K562 (cell line): ENCODE measurements at regions not wholly inside any gene's neighbourhood (a gene's known extent, or its start where the extent isn't known, plus 50 kb on each side); places are given as distances from the start of the nearest gene placed in this dataset.

Experiments used
- ATAC-seq: fragments of 200-7000 bp; cut with Tn5 transposase; 3 replicates; pipeline ENCODE4 v1.9.1; 2020; ENCODE audit warnings: moderate library complexity
- BruUV-seq: library from RNA; stranded (reverse); fragments of 400-500 nt; replicated peaks from 2 replicates; lab custom pipeline; 2021; lab: Mats Ljungman, UMichigan
- CTCF ChIA-PET: fragments of 300-600 bp; formaldehyde crosslinking; extraction: SDS; loops from one replicate; lab custom pipeline; 2021; ENCODE audit warnings: low intra/inter-chr PET ratio; lab: Yijun Ruan, JAX
- POLR2A ChIA-PET: fragments of 300-600, 350-650 bp; sonication (Branson Sonifier 250); formaldehyde crosslinking; extraction: SDS; loops from one replicate; lab custom pipeline; 2021; ENCODE audit warnings: antibody characterized with exemption, inconsistent platforms; lab: Yijun Ruan, JAX
- DNase-seq, 4 experiments: peaks; one replicate each; pipeline versions ENCODE4 v3.0.0 to v3.0.0-alpha.2; 2011 to 2018; ENCODE audit warnings: low spot score in 3 of 4, mixed read lengths in 3 of 4; ENCODE audit errors: extremely low read depth in 1 of 4
- FAIRE-seq: peaks from 2 replicates; lab custom pipeline; 2011; peaks lifted over from hg19 to GRCh38; lab: Jason Lieb, UNC
- H2AFZ ChIP-seq: 2 replicates; pipeline ENCODE4 v1.6.0; 2011; ENCODE audit warnings: low read depth, low read length, control low read depth, inconsistent platforms
- H3K27ac ChIP-seq: fragments of 200-600 bp; 3 replicates; pipeline ENCODE4 v1.8.0; 2011; ENCODE audit warnings: low read depth, mild to moderate bottlenecking, control low read depth, inconsistent platforms, low read length, moderate library complexity, mixed read lengths; ENCODE audit errors: extremely low read depth
- H3K27me3 ChIP-seq, 2 experiments: fragments of 300-600 bp in 1 of 2; 2 replicates in 1 of 2; 3 replicates in 1 of 2; pipeline versions ENCODE4 v1.6.0 to v1.8.0; 2011; ENCODE audit warnings: inconsistent platforms in 2 of 2, low read length in 2 of 2, mild to moderate bottlenecking in 1 of 2, mixed read lengths in 1 of 2, moderate library complexity in 1 of 2; ENCODE audit not compliant: control insufficient read depth in 2 of 2, insufficient read depth in 2 of 2
- H3K36me3 ChIP-seq: fragments of 300-600 bp; 3 replicates; pipeline ENCODE4 v1.8.0; 2011; ENCODE audit warnings: mild to moderate bottlenecking, low read length, inconsistent platforms; ENCODE audit not compliant: control insufficient read depth, insufficient read depth
- H3K4me1 ChIP-seq, 2 experiments: fragments of 200-600 bp in 1 of 2; replicated peaks in 1 of 2; 2 replicates in 1 of 2; 3 replicates in 1 of 2; pipeline versions ENCODE4 v1.5.1 to v1.8.0; 2011; ENCODE audit warnings: inconsistent platforms in 2 of 2, low read length in 2 of 2, mild to moderate bottlenecking in 1 of 2, mixed read lengths in 1 of 2, moderate library complexity in 1 of 2; ENCODE audit not compliant: control insufficient read depth in 2 of 2, insufficient read depth in 2 of 2
- H3K4me2 ChIP-seq: 2 replicates; pipeline ENCODE4 v1.6.1; 2011; ENCODE audit warnings: low read length, control low read depth, inconsistent platforms, mixed read lengths; ENCODE audit not compliant: insufficient read depth
- H3K4me3 ChIP-seq: fragments of 200-600 bp; sonication (generic), shearing (Covaris generic); 2 replicates; pipeline ENCODE4 v1.5.1; 2016; ENCODE audit warnings: control low read depth, inconsistent platforms
- H3K79me2 ChIP-seq: fragments of 200-600 bp; 3 replicates; pipeline ENCODE4 v1.8.0; 2011; ENCODE audit warnings: low read length, inconsistent platforms; ENCODE audit not compliant: control insufficient read depth, insufficient read depth
- H3K9ac ChIP-seq, 2 experiments: 2 replicates each; pipeline versions ENCODE4 v1.6.0 to v1.6.1; 2011; ENCODE audit warnings: low read depth in 2 of 2, low read length in 2 of 2, control low read depth in 1 of 2, inconsistent platforms in 1 of 2, mild to moderate bottlenecking in 1 of 2, mixed read lengths in 1 of 2; ENCODE audit not compliant: insufficient read depth in 1 of 2
- H3K9me1 ChIP-seq: one replicate; pipeline ENCODE4 v1.6.0; 2011; ENCODE audit warnings: inconsistent platforms, mild to moderate bottlenecking, low read length, moderate library complexity; ENCODE audit not compliant: control insufficient read depth, insufficient read depth
- H3K9me3 ChIP-seq: replicated peaks from 2 replicates; pipeline ENCODE4 v1.5.1; 2011; ENCODE audit warnings: low read depth, low read length, inconsistent platforms; ENCODE audit not compliant: control insufficient read depth, insufficient read depth
- H4K20me1 ChIP-seq: replicated peaks from 2 replicates; pipeline ENCODE4 v1.6.1; 2011; ENCODE audit warnings: low read length, inconsistent platforms, mixed read lengths; ENCODE audit not compliant: control insufficient read depth, insufficient read depth
- EHMT2 ChIP-seq: fragments of 450-650 bp; IDR thresholded peaks from 2 replicates; pipeline ENCODE4 v1.6.1; 2018; ENCODE audit warnings: antibody characterized with exemption
- KLF10 ChIP-seq: fragments of 250-450 bp; sonication (Bioruptor Pico); IDR thresholded peaks from 2 replicates; pipeline ENCODE4 v1.6.1; 2021; ENCODE audit warnings: matching md5 sums
- MIER1 ChIP-seq: fragments of 450-650 bp; IDR thresholded peaks from 2 replicates; pipeline ENCODE4 v1.6.1; 2016; ENCODE audit warnings: antibody characterized with exemption, mild to moderate bottlenecking, low read depth
- RBM17 ChIP-seq: fragments of 200-400 bp; formaldehyde crosslinking; IDR thresholded peaks from 2 replicates; pipeline ENCODE4 v1.6.1; 2017; ENCODE audit warnings: low read depth, mild to moderate bottlenecking, low read length, borderline replicate concordance
- TFAM ChIP-seq: fragments of 250-450 bp; sonication (Bioruptor Pico); conservative IDR thresholded peaks from 2 replicates; pipeline ENCODE4 v1.5.0; 2021; ENCODE audit warnings: mild to moderate bottlenecking, moderate library complexity
- ZNF121 ChIP-seq: sonication (generic); formaldehyde crosslinking; conservative IDR thresholded peaks from 2 replicates; pipeline ENCODE4 v1.8.0; 2022; ENCODE audit warnings: missing genetic modification reagents
- WGBS: fragments of 100-300 bp; shearing (Covaris generic); methylation state at CpG from one replicate; pipeline ENCODE4 v1.1.6; 2016; ENCODE audit warnings: low coverage, mixed read lengths; ENCODE audit not compliant: insufficient coverage; ENCODE audit errors: missing lambda C conversion rate; 5-methylcytosine and 5-hydroxymethylcytosine counted together
- in situ Hi-C: fragments of 300-500 bp; cut with MboI; formaldehyde crosslinking; loops from 4 replicates; pipeline ENCODE4 v1.15.0; 2018; ENCODE audit warnings: inconsistent platforms, mixed read lengths
- intact Hi-C: fragments of 100-400 bp; cut with micrococcal nuclease; formaldehyde crosslinking; loops from 2 replicates; pipeline ENCODE4 v1.14.2; 2022
- TF ChIP-seq, protein P1 (sequence below), 2 experiments: fragments of 450-650 bp; formaldehyde crosslinking in 1 of 2; IDR thresholded peaks; 2 replicates each; pipeline versions ENCODE4 v1.4.0 to v1.6.1; 2014 to 2020; ENCODE audit warnings: mild to moderate bottlenecking in 2 of 2, borderline replicate concordance in 1 of 2, low read depth in 1 of 2

GRCh38 chr1:243977094-243977493 is 74.0 kb upstream of the ZBTB18 start (continued):
- no peak for TF ChIP-seq KLF10 (CRISPR knock-in tag)
- no peak for TF ChIP-seq TFAM (CRISPR knock-in tag)

DNA sequence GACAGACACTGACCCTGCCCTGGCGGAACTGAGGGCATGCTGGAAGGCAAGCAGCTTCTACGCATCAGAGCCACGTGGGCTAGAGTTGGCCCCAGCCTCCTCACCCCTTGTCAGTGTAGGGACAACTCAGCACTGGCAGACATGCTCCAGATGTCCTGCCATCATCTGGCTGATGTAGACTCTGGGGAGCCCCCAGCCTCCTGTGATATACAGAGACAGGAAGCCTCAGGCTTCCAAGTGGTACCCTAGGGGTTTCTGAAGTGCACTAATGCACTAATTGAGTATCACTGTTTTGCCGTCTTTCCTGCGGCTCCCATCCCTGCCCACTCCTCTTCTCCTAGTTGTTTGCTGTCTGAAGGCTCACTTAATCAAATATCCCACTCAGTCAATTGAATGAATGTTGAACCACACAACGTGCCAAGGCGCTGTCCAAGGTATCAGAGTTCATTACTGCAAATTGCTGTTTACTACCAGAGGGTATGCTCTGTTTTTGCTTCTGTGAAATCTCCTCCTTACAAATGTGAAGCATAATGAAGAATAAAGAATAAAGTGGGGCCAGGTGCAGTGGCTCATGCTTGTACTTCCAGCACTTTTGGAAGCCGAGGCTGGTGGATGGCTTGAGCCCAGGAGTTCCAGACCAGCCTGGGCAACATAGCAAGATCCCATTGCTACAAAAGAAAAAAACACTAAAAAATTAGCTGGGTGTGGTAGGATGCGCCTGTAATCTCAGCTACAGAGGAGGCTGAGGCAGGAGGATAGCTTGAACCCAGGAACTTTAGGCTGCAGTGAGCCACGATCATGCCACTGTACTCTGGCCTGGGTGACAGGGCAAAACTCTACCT is 76.4 kb upstream of the ZBTB18 start:
- Histone ChIP-seq H3K79me2 (no peaks in the 10 kb centered on the region), H3K4me2 (no peak overlapping the region), H3K9me3 (no peaks in the 10 kb centered on the region), H3K27me3 (peaks cover 3 to 24% of the 10 kb centered on the region in 2 experiments), H3K4me3 (no peak overlapping the region), H4K20me1 (no peaks in the 10 kb centered on the region), H3K9ac (no peak overlapping the region), H2AFZ (no peak overlapping the region), H3K4me1 (no peaks in the 10 kb centered on the region), H3K9me1 (no peaks in the 10 kb centered on the region), H3K27ac (no peak overlapping the region), H3K36me3 (no peaks in the 10 kb centered on the region)
- CTCF ChIA-PET = no interaction called here
- TF ChIP-seq, protein P1, sequence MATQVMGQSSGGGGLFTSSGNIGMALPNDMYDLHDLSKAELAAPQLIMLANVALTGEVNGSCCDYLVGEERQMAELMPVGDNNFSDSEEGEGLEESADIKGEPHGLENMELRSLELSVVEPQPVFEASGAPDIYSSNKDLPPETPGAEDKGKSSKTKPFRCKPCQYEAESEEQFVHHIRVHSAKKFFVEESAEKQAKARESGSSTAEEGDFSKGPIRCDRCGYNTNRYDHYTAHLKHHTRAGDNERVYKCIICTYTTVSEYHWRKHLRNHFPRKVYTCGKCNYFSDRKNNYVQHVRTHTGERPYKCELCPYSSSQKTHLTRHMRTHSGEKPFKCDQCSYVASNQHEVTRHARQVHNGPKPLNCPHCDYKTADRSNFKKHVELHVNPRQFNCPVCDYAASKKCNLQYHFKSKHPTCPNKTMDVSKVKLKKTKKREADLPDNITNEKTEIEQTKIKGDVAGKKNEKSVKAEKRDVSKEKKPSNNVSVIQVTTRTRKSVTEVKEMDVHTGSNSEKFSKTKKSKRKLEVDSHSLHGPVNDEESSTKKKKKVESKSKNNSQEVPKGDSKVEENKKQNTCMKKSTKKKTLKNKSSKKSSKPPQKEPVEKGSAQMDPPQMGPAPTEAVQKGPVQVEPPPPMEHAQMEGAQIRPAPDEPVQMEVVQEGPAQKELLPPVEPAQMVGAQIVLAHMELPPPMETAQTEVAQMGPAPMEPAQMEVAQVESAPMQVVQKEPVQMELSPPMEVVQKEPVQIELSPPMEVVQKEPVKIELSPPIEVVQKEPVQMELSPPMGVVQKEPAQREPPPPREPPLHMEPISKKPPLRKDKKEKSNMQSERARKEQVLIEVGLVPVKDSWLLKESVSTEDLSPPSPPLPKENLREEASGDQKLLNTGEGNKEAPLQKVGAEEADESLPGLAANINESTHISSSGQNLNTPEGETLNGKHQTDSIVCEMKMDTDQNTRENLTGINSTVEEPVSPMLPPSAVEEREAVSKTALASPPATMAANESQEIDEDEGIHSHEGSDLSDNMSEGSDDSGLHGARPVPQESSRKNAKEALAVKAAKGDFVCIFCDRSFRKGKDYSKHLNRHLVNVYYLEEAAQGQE (IDR thresholded peaks at IDR 0.05; ENCODE audit: borderline replicate concordance) = peak; percentile 91
- TF ChIP-seq, protein P1 (CRISPR knock-in tag; IDR thresholded peaks at IDR 0.05; ENCODE audit: low read depth) = 0 out of 2 replicates have a peak, but pooled peaks have one; percentile 48
- TF ChIP-seq EHMT2 = peak; percentile 87
- TF ChIP-seq MIER1 = peak; percentile 70; the same call in 1 of the 2 replicates
- TF ChIP-seq ZNF121 (CRISPR knock-in tag) = 0 out of 2 replicates have a peak, but pooled peaks have one; percentile 37
- no peak for TF ChIP-seq RBM17
- POLR2A ChIA-PET = no interaction called here
- no TSS peak for BruUV-seq
- ATAC-seq (no peak), DNase-seq (no peak), FAIRE-seq (no peak)
- WGBS = 2% methylated on average over 10 of the region's 10 CpGs
- intact Hi-C loops (no loop called here), in situ Hi-C loops (no loop called here)
